Tibial nerve (tissue), 4 donors: ENCODE measurements at regions not wholly inside any gene's neighbourhood (a gene's known extent, or its start where the extent isn't known, plus 50 kb on each side); places are given as distances from the start of the nearest gene placed in this dataset.

Experiments
- DNase-seq, 2 donors: peaks; one replicate each; pipeline ENCODE4 v3.0.0-alpha.2; 2019; ENCODE audit warnings: low spot score in 2 of 2
- H3K27ac ChIP-seq, 4 donors: fragments of 200-600 bp; sonication (generic) in 3 of 4; one replicate each; pipeline ENCODE4 v1.5.1; 2017 to 2019; ENCODE audit warnings: mild to moderate bottlenecking in 1 of 4
- H3K27me3 ChIP-seq, 2 donors: fragments of 200-600 bp; sonication (generic) in 1 of 2; one replicate each; pipeline versions ENCODE4 v1.5.1 to v1.6.0; 2017 to 2019
- H3K36me3 ChIP-seq, 3 donors: fragments of 200-600 bp; sonication (generic); one replicate each; pipeline ENCODE4 v1.5.1; 2018 to 2019
- H3K4me1 ChIP-seq, 4 donors: fragments of 200-600 bp; sonication (generic) in 3 of 4; one replicate each; pipeline ENCODE4 v1.5.1; 2017 to 2019
- H3K4me3 ChIP-seq, 4 donors: fragments of 200-600 bp; sonication (generic) in 3 of 4; one replicate each; pipeline ENCODE4 v1.5.1; 2017 to 2019; ENCODE audit warnings: mild to moderate bottlenecking in 1 of 4, moderate library complexity in 1 of 4
- H3K9me3 ChIP-seq, 4 donors: fragments of 200-600 bp; sonication (generic) in 3 of 4; one replicate each; pipeline ENCODE4 v1.5.1; 2017 to 2019
- CTCF ChIP-seq, 5 experiments: fragments of 200-600 bp in 3 of 5; fragments of 450-650 bp in 2 of 5; sonication (generic) in 3 of 5; IDR thresholded peaks; one replicate each; pipeline ENCODE4 v1.5.1; 2016 to 2019; ENCODE audit warnings: antibody characterized with exemption in 5 of 5, mild to moderate bottlenecking in 3 of 5, moderate library complexity in 2 of 5
- EP300 ChIP-seq, 2 donors: sonication (generic); formaldehyde crosslinking; IDR thresholded peaks; one replicate each; pipeline ENCODE4 v1.6.1; 2017; ENCODE audit warnings: antibody characterized with exemption in 2 of 2, mild to moderate bottlenecking in 1 of 2
- POLR2A ChIP-seq, 2 donors: fragments of 450-650 bp; IDR thresholded peaks; one replicate each; pipeline ENCODE4 v1.6.1; 2017; ENCODE audit warnings: antibody characterized with exemption in 2 of 2, mild to moderate bottlenecking in 2 of 2, moderate library complexity in 2 of 2
- WGBS, 2 donors: methylation state at CpG; one replicate each; pipeline ENCODE4 v1.1.5; 2018; 5-methylcytosine and 5-hydroxymethylcytosine counted together

- Histone ChIP-seq H3K9me3 (no peaks in the 10 kb centered on the region), H3K36me3 (no peaks in the 10 kb centered on the region), H3K4me1 (no peaks in the 10 kb centered on the region), H3K4me3 (no peak overlapping the region), H3K27me3 (no peaks in the 10 kb centered on the region), H3K27ac (no peak overlapping the region)
- no peak for DNase-seq
- TF ChIP-seq CTCF (IDR thresholded peaks at IDR 0.05) = no peak
- no peak for TF ChIP-seq EP300 (IDR thresholded peaks at IDR 0.05)
- TF ChIP-seq POLR2A (IDR thresholded peaks at IDR 0.05) = no peak
These were observed 98.5 kb downstream of the MTNR1B start for GRCh38 chr11:93067881-93068390.

GRCh38 chr11:93072229-93072914 lies 102.9 kb downstream of the MTNR1B start:
- Histone ChIP-seq H3K27me3 (no peaks in the 10 kb centered on the region), H3K4me3 (no peak overlapping the region), H3K9me3 (no peaks in the 10 kb centered on the region), H3K27ac (no peak overlapping the region), H3K4me1 (no peaks in the 10 kb centered on the region), H3K36me3 (no peaks in the 10 kb centered on the region)
- DNase-seq = no peak
- WGBS, 2 donors = 59 to 77% methylated on average over 1 of the region's 1 CpG
- TF ChIP-seq EP300 (IDR thresholded peaks at IDR 0.05) (no peak), POLR2A (IDR thresholded peaks at IDR 0.05) (no peak), CTCF (IDR thresholded peaks at IDR 0.05) (no peak)

GRCh38 chr11:93073026-93073425 lies 103.6 kb downstream of the MTNR1B start:
- TF ChIP-seq CTCF (IDR thresholded peaks at IDR 0.05) = no peak
- no peak for TF ChIP-seq EP300 (IDR thresholded peaks at IDR 0.05)
- no peak for TF ChIP-seq POLR2A (IDR thresholded peaks at IDR 0.05)
- no peaks in the 10 kb centered on the region for H3K27me3 ChIP-seq
- H3K4me1 ChIP-seq = no peaks in the 10 kb centered on the region
- DNase-seq = no peak
- H3K9me3 ChIP-seq = no peaks in the 10 kb centered on the region
- H3K27ac ChIP-seq = no peak overlapping the region
- 84 to 91% methylated on average over 3 of the region's 3 CpGs for WGBS, 2 donors
- H3K4me3 ChIP-seq = no peak overlapping the region
- no peaks in the 10 kb centered on the region for H3K36me3 ChIP-seq

GRCh38 chr11:93073508-93074280 lies 104.2 kb downstream of the MTNR1B start:
- no peaks in the 10 kb centered on the region for H3K27me3 ChIP-seq

More at GRCh38 chr11:93073508-93074280, 104.2 kb downstream of the MTNR1B start:
- TF ChIP-seq EP300 (IDR thresholded peaks at IDR 0.05) = no peak
- no peak for TF ChIP-seq POLR2A (IDR thresholded peaks at IDR 0.05)
- no peak for TF ChIP-seq CTCF (IDR thresholded peaks at IDR 0.05)
- no peaks in the 10 kb centered on the region for H3K36me3 ChIP-seq
- 31 to 38% methylated on average over 4 of the region's 4 CpGs for WGBS, 2 donors
- no peak for DNase-seq
- H3K4me1 ChIP-seq = no peaks in the 10 kb centered on the region
- no peaks in the 10 kb centered on the region for H3K9me3 ChIP-seq
- H3K4me3 ChIP-seq = no peak overlapping the region
- H3K27ac ChIP-seq = no peak overlapping the region
